ENCODE measurements at regions not wholly inside any gene's neighbourhood (a gene's known extent, or its start where the extent isn't known, plus 50 kb on each side); places are given as distances from the start of the nearest gene placed in this dataset.
"Not testable (repeated sequence)": the region's sequence is repeated elsewhere in the genome, so short reads cannot be mapped to it uniquely, and the experiment has no call there.

DNA sequence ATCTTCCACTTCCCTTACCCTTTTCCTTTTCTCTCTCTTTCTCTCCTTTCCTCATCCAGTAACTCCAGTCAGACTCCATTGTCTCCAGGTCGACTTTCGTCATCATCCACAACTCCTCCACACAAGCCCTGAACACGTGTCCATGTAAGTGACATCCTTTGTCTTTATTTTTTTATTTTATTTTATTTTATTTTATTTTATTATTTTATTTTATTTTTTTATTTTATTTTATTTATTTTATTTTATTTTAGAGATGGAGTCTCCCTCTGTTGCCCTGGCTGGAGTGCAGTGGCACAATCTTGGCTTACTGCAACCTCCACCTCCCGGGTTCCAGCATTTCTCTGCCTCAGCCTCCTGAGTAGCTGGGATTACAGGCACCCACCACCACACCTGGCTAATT lies 80.1 kb upstream of the VKORC1L1 start:
- H3K4me2 ChIP-seq (ENCODE audit: low read depth, low read length); H3K23ac ChIP-seq (ENCODE audit: low read depth, low read length); H4K20me1 ChIP-seq (ENCODE audit: insufficient read depth, low read length); BruUV-seq (replicated peaks); H3K79me1 ChIP-seq (ENCODE audit: low read depth in 1 of 2, low read length in 2 of 2); H3K36me3 ChIP-seq (ENCODE audit: control insufficient read depth, insufficient read depth, low read length); H3K4me1 ChIP-seq (ENCODE audit: control insufficient read depth, insufficient read depth, low read length); H3K9me1 ChIP-seq (ENCODE audit: insufficient read depth, low read length); ATAC-seq (ENCODE audit: low read depth); H3K9me3 ChIP-seq (ENCODE audit: control insufficient read depth, insufficient read depth, low read length); H4K8ac ChIP-seq (ENCODE audit: low read depth in 2 of 2, low read length in 2 of 2); dilution Hi-C loops (cut with HindIII; ENCODE audit: low sequenced_read_pairs, unreplicated experiment); intact Hi-C loops (cut with micrococcal nuclease); H2AFZ ChIP-seq (replicated peaks; ENCODE audit: low read length, poor library complexity); H3K56ac ChIP-seq (ENCODE audit: extremely low read depth, insufficient read depth, low read length); H3K27me3 ChIP-seq (ENCODE audit: control insufficient read depth, insufficient read depth, low read length); CTCF ChIA-PET; H2BK120ac ChIP-seq (ENCODE audit: low read depth, low read length); H3K4me3 ChIP-seq (ENCODE audit: insufficient read depth, low read depth, low read length); H3K9ac ChIP-seq (ENCODE audit: low read depth, low read length); H2AK9ac ChIP-seq (replicated peaks; ENCODE audit: low read depth, low read length, poor library complexity); H3K18ac ChIP-seq (ENCODE audit: low read depth, low read length); H3K4ac ChIP-seq (ENCODE audit: low read depth, low read length); POLR2A ChIA-PET (ENCODE audit: unreplicated experiment); H3K14ac ChIP-seq (replicated peaks; ENCODE audit: low read depth, low read length); H2BK5ac ChIP-seq (ENCODE audit: low read depth, low read length, poor library complexity, severe bottlenecking); H4K5ac ChIP-seq (ENCODE audit: low read depth, low read length); H3K27ac ChIP-seq (ENCODE audit: insufficient read depth, low read length); H4K91ac ChIP-seq (ENCODE audit: insufficient read depth, low read depth, low read length); in situ Hi-C loops (cut with MboI; ENCODE audit: low sequenced_read_pairs); DNase-seq: not testable (repeated sequence)
- WGBS, 2 experiments (ENCODE audit: extremely low coverage in 2 of 2, insufficient read length in 1 of 2), result no CpG with 5 or more reads among the region's 4 CpGs
- H2BK20ac ChIP-seq (ENCODE audit: low read depth, low read length), result peak overlapping the region; percentile 85; the same call in 1 of the 2 replicates
- peak overlapping the region; percentile 67; the same call in 1 of the 2 replicates for H2AK5ac ChIP-seq (ENCODE audit: low read depth, low read length)
- H2BK15ac ChIP-seq (ENCODE audit: low read depth, low read length), result peak overlapping the region; percentile 61; the same call in 1 of the 3 replicates

DNA sequence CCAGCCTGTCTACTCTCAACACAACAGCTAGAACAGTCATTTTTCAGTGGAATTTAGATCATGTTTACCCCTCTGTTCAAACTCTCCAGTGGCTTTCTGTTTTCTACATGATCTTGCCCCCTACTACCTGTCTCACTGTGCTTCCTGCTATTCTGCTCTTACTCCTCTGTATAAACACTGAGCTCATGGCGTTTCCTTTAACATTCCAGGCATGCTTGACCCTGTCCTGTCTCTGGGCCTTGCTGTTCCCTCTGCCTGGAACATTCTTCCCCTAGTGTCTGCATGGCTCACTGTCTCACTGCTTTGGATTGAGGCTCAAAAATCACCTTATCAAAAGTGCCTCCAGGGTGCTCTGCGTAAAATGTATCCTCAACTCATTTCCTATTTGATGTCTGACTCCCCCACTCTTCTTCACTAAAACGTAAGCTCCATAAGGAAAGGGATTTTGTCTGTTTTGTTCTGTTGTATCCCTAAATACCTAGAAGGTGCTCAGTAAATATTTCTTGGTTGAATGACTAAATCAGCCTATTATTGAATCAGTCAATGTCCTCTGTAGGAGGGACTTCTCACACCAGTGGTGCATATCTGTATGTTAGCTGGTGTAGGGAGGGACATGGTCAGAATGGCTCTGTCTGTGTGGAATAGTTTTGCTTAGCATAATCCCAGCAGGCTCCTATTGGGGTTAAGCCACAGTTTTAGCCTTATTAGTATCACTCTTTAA lies 78.0 kb upstream of the VKORC1L1 start:
- H4K20me1 ChIP-seq (ENCODE audit: insufficient read depth, low read length); BruUV-seq (replicated peaks); H3K27me3 ChIP-seq (ENCODE audit: control insufficient read depth, insufficient read depth, low read length); H3K4me3 ChIP-seq (ENCODE audit: insufficient read depth, low read depth, low read length); CTCF ChIA-PET; H3K79me1 ChIP-seq (ENCODE audit: low read depth in 1 of 2, low read length in 2 of 2); H3K9me3 ChIP-seq (ENCODE audit: control insufficient read depth, insufficient read depth, low read length); H3K4me1 ChIP-seq (ENCODE audit: control insufficient read depth, insufficient read depth, low read length); H2AFZ ChIP-seq (replicated peaks; ENCODE audit: low read length, poor library complexity); in situ Hi-C loops (cut with MboI; ENCODE audit: low sequenced_read_pairs); intact Hi-C loops (cut with micrococcal nuclease); dilution Hi-C loops (cut with HindIII; ENCODE audit: low sequenced_read_pairs, unreplicated experiment); H3K56ac ChIP-seq (ENCODE audit: extremely low read depth, insufficient read depth, low read length); H3K27ac ChIP-seq (ENCODE audit: insufficient read depth, low read length); H3K9me1 ChIP-seq (ENCODE audit: insufficient read depth, low read length); POLR2A ChIA-PET (ENCODE audit: unreplicated experiment); H3K36me3 ChIP-seq (ENCODE audit: control insufficient read depth, insufficient read depth, low read length); H2AK9ac ChIP-seq (replicated peaks; ENCODE audit: low read depth, low read length, poor library complexity): not testable (repeated sequence)
- peak; percentile 64 for ATAC-seq (ENCODE audit: low read depth)
- Histone ChIP-seq H4K5ac (ENCODE audit: low read depth, low read length) (peak overlapping the region; percentile 68; the same call in 1 of the 2 replicates), H4K91ac (ENCODE audit: insufficient read depth, low read depth, low read length) (peak overlapping the region; percentile 74), H2BK15ac (ENCODE audit: low read depth, low read length) (peak overlapping the region; percentile 80; the same call in 1 of the 3 replicates), H3K14ac (replicated peaks; ENCODE audit: low read depth, low read length) (peak overlapping the region; percentile 50; the same call in 1 of the 2 replicates), H4K8ac (ENCODE audit: low read depth in 2 of 2, low read length in 2 of 2) (peak overlapping the region in 1 of 2 experiments; percentile 55; a peak in 1 of 4 replicates), H3K4ac (ENCODE audit: low read depth, low read length) (peak overlapping the region; percentile 74), H2BK20ac (ENCODE audit: low read depth, low read length) (peak overlapping the region; percentile 92), H3K18ac (ENCODE audit: low read depth, low read length) (peak overlapping the region; percentile 46; the same call in 1 of the 2 replicates), H2AK5ac (ENCODE audit: low read depth, low read length) (peak overlapping the region; percentile 60), H2BK120ac (ENCODE audit: low read depth, low read length) (peak overlapping the region; percentile 86), H3K4me2 (ENCODE audit: low read depth, low read length) (peak overlapping the region; percentile 53; the same call in 1 of the 2 replicates), H3K9ac (ENCODE audit: low read depth, low read length) (peak overlapping the region; percentile 14; the same call in 1 of the 2 replicates), H3K23ac (ENCODE audit: low read depth, low read length) (peak overlapping the region; percentile 75), H2BK5ac (ENCODE audit: low read depth, low read length, poor library complexity, severe bottlenecking) (peak overlapping the region; percentile 92)
- 0% methylated on average over 1 of the region's 3 CpGs; no CpG with 5 or more reads in 1 of the 2 experiments for WGBS, 2 experiments (ENCODE audit: extremely low coverage in 2 of 2, insufficient read length in 1 of 2)
- peak; percentile 43 for DNase-seq

Data from IMR-90 (cell line).